Adrenal gland (tissue), 9 donors: ENCODE measurements at regions not wholly inside any gene's neighbourhood (a gene's known extent, or its start where the extent isn't known, plus 50 kb on each side); places are given as distances from the start of the nearest gene placed in this dataset.

Source experiments
- DNase-seq, 7 donors: peaks; one replicate each; pipeline ENCODE4 v3.0.0-alpha.2; 2019 to 2020
- H3K27ac ChIP-seq, 5 donors: fragments of 200-600 bp; sonication (generic) in 4 of 5; 1 replicate in 3 of 5; 2 replicates in 2 of 5; pipeline versions ENCODE4 v1.5.1 to v1.8.0; 2016 to 2020; ENCODE audit warnings: mild to moderate bottlenecking in 1 of 5
- H3K27me3 ChIP-seq: fragments of 200-600 bp; 2 replicates; pipeline ENCODE4 v1.8.0; 2021
- H3K36me3 ChIP-seq, 2 donors: fragments of 200-600 bp; replicated peaks in 1 of 2; 1 replicate in 1 of 2; 2 replicates in 1 of 2; pipeline versions ENCODE4 v1.5.1 to v1.8.0; 2018 to 2022
- H3K4me1 ChIP-seq, 2 donors: fragments of 200-600 bp; replicated peaks in 1 of 2; 1 replicate in 1 of 2; 2 replicates in 1 of 2; pipeline versions ENCODE4 v1.5.1 to v1.8.0; 2018 to 2021
- H3K4me3 ChIP-seq, 4 donors: fragments of 200-600 bp; sonication (generic) in 3 of 4; one replicate each; pipeline ENCODE4 v1.5.1; 2016 to 2018
- H3K9me3 ChIP-seq, 3 donors: fragments of 200-600 bp; sonication (generic) in 1 of 3; replicated peaks in 1 of 3; 1 replicate in 2 of 3; 2 replicates in 1 of 3; pipeline versions ENCODE4 v1.5.1 to v1.8.0; 2016 to 2021
- POLR2A ChIP-seq, 2 donors: fragments of 450-650 bp; IDR thresholded peaks; one replicate each; pipeline ENCODE4 v1.6.1; 2017; ENCODE audit warnings: antibody characterized with exemption in 2 of 2, mild to moderate bottlenecking in 2 of 2, moderate library complexity in 1 of 2
- WGBS, 4 donors: extraction: QIAGEN DNeasy Blood & Tissue Kit in 2 of 4; methylation state at CpG; one replicate each; pipeline versions ENCODE4 v1.1.5 to v1.1.7; 2013 to 2017; 5-methylcytosine and 5-hydroxymethylcytosine counted together
- intact Hi-C, 2 donors: fragments of 100-400 bp; cut with DNase I; formaldehyde crosslinking; loops; one replicate each; pipeline versions ENCODE4 v1.14.1 to v1.15.0; 2022 to 2023
- TF ChIP-seq, protein P1 (sequence below), 6 experiments: fragments of 450-650 bp in 4 of 6; fragments of 200-600 bp in 2 of 6; sonication (generic) in 1 of 6; IDR thresholded peaks; 1 replicate in 5 of 6; 2 replicates in 1 of 6; pipeline versions ENCODE4 v1.5.1 to v1.8.0; 2016 to 2021; ENCODE audit warnings: antibody characterized with exemption in 6 of 6, mild to moderate bottlenecking in 2 of 6, moderate library complexity in 1 of 6
- donor health status: healthy with polysubstance abuse.
- donor health status: Bipolar disorder and iron deficiency.
- donor health status: DM: yes; HTN: yes; CAD: no.
- donor health status: DM: no; HTN: no; CAD: no.
- donor health status: DM: no; HTN: no; CAD: no.

DNA sequence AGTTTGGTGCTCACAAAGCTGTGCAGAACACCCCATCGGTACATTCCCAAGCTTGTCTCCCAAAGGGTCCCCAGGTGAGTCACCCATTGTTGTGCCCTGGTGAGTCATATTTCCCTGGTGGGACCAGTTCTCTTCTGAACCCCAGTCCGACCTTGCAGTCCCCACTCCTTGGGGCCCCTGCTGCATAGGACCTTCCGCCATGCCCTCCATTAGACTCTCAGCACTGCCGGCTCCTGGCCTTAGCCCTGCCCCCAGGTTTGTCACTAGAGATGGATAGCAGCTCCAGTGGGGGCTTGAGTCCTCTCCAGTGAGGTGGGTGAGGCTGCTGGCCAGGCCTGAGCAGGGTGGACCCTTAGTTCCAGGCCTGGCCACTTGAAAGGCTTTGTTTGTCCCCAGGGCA lies 80.5 kb upstream of the MKI67 start:
- 82 to 100% (median 86%) methylated on average over 1 to 4 of the region's 4 CpGs for WGBS, 4 donors
- Histone ChIP-seq H3K9me3 (no peaks in the 10 kb centered on the region), H3K27ac (no peak overlapping the region), H3K4me1 (no peaks in the 10 kb centered on the region), H3K4me3 (no peak overlapping the region), H3K27me3 (no peaks in the 10 kb centered on the region), H3K36me3 (no peaks in the 10 kb centered on the region)
- TF ChIP-seq, protein P1, sequence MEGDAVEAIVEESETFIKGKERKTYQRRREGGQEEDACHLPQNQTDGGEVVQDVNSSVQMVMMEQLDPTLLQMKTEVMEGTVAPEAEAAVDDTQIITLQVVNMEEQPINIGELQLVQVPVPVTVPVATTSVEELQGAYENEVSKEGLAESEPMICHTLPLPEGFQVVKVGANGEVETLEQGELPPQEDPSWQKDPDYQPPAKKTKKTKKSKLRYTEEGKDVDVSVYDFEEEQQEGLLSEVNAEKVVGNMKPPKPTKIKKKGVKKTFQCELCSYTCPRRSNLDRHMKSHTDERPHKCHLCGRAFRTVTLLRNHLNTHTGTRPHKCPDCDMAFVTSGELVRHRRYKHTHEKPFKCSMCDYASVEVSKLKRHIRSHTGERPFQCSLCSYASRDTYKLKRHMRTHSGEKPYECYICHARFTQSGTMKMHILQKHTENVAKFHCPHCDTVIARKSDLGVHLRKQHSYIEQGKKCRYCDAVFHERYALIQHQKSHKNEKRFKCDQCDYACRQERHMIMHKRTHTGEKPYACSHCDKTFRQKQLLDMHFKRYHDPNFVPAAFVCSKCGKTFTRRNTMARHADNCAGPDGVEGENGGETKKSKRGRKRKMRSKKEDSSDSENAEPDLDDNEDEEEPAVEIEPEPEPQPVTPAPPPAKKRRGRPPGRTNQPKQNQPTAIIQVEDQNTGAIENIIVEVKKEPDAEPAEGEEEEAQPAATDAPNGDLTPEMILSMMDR (IDR thresholded peaks at IDR 0.05) = no peak
- no peak for TF ChIP-seq POLR2A (IDR thresholded peaks at IDR 0.05)
- intact Hi-C loops = no loop called here
- DNase-seq = no peak

DNA sequence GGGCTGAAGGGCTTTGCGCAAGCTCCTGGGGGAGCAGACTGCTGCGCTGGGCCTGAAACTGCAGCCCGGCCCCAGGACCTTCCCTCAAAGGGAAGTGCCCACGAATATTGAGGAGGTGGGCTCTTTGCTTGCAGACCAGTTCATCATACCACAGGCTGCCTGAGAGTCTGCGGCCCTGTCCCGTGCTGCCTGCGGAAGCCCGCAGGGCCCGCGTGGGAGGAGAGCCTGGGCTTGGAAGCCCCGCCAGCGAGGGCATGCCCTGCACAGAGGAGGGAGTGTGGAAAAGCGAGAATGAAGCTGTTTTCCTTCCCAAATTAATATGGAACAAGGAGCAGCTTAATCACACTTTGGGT lies 83.6 kb upstream of the MKI67 start:
- peak overlapping the region in 1 of 4 donors; percentile 58 for H3K4me3 ChIP-seq
- no peak overlapping the region for H3K27ac ChIP-seq
- intact Hi-C loops = no loop called here
- no peaks in the 10 kb centered on the region for H3K9me3 ChIP-seq
- peak in 1 of 7 donors; percentile 35 for DNase-seq
- 79 to 94% (median 82%) methylated on average over 6 to 13 of the region's 13 CpGs for WGBS, 4 donors
- no peaks in the 10 kb centered on the region for H3K36me3 ChIP-seq
- H3K27me3 ChIP-seq = no peaks in the 10 kb centered on the region
- TF ChIP-seq POLR2A (IDR thresholded peaks at IDR 0.05) = no peak
- TF ChIP-seq, protein P1 (IDR thresholded peaks at IDR 0.05) = no peak
- H3K4me1 ChIP-seq = no peaks in the 10 kb centered on the region

DNA sequence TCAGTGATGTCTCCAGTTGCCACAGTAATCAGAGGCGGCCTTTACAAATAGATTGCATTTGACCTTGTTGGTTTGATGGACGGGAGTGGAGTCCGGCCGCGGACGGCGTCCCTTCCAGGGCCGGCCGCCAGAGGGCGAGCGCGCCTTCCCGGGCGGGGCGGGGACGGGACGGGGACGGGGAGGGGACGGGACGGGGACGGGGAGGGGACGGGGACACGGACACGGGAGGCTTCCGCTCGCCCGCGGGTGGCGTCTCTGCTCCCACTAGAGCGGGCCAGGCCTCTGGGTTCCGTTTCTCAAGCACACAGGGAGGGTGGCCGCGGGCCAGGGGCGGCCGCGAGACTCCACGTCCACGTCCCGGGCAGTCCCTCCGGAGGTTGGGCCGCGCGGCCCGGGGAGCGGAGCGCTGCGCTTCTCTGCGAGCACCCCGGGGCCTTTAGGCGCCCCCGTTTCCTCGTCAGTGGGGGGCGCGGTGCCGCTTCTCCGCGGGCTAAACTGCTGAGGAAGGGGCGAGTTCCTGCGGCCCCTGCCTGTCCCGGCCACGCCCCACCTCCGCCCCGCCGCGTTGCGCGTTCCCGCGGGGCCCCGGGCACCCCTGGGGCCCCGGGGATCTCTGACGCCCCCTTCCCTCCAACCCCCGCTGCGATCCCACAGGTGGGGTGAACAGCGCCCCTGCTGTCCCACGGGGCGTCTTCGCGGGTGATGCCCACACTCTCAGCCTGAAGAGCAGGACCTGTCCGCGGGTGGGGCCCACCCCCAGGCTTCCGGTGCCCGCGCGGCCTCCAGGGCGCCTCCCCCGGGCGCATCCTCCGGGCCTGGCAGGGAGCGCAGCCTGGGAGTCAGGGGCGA lies 84.2 kb upstream of the MKI67 start:
- TF ChIP-seq, protein P1 (IDR thresholded peaks at IDR 0.05) = peak in 5 of 6 experiments; percentile 29 to 69 (median 45)
- TF ChIP-seq POLR2A (IDR thresholded peaks at IDR 0.05) = no peak
- H3K9me3 ChIP-seq = no peaks in the 10 kb centered on the region
- no peak overlapping the region for H3K27ac ChIP-seq
- H3K4me1 ChIP-seq = no peaks in the 10 kb centered on the region
- DNase-seq = peak; percentile 32 to 68 (median 60)
- WGBS, 4 donors = 1 to 10% (median 2%) methylated on average over 2 to 91 of the region's 91 CpGs
- intact Hi-C loops = no loop called here
- H3K4me3 ChIP-seq = peak overlapping the region in 2 of 4 donors; percentile 13 to 58
- no peaks in the 10 kb centered on the region for H3K27me3 ChIP-seq
- H3K36me3 ChIP-seq = no peaks in the 10 kb centered on the region

DNA sequence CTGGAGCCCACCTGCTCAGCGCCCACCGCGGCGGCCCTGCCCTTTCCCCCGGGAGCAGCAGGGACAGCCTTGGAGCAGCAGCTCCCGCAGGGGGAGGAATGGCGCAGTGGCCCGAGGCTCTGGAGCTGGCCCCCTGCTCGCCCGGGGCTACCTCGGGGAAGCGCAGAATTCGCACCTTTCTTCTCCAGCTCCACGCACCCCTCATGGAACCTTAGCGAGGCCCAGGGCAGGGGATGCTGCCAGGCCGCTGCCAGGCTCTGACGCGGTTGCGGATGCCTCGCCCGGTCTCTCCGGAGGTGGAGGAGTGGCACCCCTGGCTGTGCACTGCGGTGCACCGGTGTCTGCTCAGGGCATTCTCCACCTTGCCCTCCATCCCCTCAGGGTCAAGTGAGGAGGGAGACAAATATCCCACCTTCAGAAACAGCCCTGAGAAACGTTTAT lies 84.9 kb upstream of the MKI67 start:
- WGBS, 4 donors = 44 to 65% (median 49%) methylated on average over 6 to 25 of the region's 25 CpGs

More for the DNA sequence above, 84.9 kb upstream of the MKI67 start:
- peak in 1 of 7 donors; percentile 41 for DNase-seq
- Histone ChIP-seq H3K4me1 (no peaks in the 10 kb centered on the region), H3K27me3 (no peaks in the 10 kb centered on the region), H3K4me3 (no peak overlapping the region), H3K9me3 (no peaks in the 10 kb centered on the region), H3K36me3 (no peaks in the 10 kb centered on the region), H3K27ac (no peak overlapping the region)
- TF ChIP-seq, protein P1 (IDR thresholded peaks at IDR 0.05) = no peak
- no peak for TF ChIP-seq POLR2A (IDR thresholded peaks at IDR 0.05)
- intact Hi-C loops = no loop called here
